Dedifferentiated amniotic fluid mesenchymal stem cell (primary cell): ENCODE measurements at regions not wholly inside any gene's neighbourhood (a gene's known extent, or its start where the extent isn't known, plus 50 kb on each side); places are given as distances from the start of the nearest gene placed in this dataset.
"Not testable (repeated sequence)": the region's sequence is repeated elsewhere in the genome, so short reads cannot be mapped to it uniquely, and the experiment has no call there.

Source experiments
- DNase-seq: peaks from one replicate; pipeline ENCODE4 v3.0.0-alpha.2; 2016; ENCODE audit errors: extremely low spot score

DNA sequence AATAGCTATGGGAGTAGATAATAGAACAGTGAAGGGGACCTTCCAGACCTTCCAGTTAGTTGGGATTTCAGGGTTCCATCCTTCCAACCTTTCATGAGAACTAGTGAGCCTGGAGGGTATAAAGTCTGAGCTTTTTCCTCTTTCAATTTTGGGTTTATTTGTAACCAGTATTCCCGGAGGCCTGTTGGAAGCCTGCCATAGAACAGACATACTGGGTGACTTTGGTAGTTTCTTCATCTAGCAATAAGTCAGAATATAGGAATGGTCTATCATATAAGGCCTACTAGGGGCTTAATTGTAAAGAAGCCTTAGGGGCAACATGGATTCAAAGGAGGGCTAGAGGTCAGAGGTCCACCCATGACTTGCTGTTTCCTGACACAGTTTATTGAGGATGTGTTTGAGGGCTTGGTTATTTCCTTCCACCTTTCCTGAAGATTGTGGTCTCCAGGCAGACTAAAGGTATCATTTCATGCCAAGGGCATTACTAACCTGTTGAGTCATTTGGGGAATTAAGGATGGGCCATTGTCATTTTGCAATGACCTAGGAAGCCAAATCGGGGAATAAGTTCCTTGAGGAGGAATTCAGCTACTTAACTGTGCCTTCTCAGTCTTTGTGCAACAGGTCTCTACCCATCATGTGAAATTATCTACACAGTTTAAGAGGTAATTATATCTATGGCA is 410.3 kb downstream of the SLC6A15 start:
- DNase-seq = no peak

DNA sequence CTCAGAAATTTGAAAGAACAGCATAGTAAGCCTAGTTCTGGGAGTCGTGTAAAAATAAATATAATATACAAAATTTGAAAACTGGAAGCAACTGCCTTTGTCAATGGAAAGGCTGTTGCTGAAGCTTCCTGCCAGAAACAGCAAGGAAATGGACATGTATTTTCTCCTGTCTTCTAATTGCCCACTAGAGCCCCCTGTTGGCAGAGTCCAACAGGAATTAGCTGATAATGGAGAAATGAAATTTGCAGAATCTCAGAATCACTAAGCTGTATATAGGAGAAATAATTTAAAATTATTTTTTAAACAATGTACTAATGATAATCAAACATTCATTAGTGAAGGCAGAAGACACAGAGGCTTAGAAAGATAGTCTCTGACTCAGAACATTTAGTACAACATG is 414.8 kb downstream of the SLC6A15 start:
- DNase-seq = peak; percentile 26

DNA sequence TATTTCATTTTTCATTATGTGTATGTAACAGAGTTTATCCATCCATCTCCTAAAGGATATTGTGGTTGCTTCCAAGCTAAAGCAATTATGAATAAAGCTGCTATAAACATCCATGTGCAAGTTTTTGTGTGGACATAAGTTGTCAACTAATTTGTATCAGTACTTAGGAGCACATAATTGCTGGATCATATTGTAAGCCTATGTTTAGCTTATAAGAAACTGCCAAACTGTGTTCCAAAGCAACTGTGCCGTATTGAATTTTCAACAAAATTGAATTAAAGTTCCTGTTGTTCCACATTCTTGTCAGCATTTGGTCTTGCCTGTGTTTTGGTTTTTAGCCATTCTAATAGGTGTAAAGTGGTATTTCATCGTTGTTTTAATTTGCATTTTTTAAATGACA is 416.9 kb downstream of the SLC6A15 start:
- no peak for DNase-seq

DNA sequence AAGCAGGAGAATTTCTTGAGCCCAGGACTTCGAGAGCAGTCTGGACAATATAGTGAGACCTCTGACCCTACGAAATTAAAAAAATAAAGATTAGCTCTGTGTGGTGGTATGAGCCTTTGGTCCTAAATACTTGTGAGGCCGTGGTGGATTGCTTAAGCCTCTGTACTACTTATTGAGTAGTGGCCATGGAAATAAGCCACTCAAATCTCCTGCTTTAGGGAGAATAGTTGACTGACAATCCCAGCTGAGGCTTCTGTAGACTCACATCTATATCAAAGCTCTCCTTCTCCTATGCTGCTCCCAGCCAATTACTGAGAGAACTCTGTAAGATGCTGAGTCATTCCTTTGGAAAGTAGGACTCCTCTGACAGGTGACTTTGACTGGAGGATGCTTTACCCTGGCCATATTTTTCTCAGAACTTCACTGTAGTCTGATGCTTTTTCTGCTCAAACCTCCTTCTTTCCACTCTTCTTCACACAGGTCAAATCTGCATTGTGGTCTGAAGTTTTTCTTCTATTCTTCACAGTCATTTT is 420.2 kb downstream of the SLC6A15 start:
- DNase-seq = no peak

DNA sequence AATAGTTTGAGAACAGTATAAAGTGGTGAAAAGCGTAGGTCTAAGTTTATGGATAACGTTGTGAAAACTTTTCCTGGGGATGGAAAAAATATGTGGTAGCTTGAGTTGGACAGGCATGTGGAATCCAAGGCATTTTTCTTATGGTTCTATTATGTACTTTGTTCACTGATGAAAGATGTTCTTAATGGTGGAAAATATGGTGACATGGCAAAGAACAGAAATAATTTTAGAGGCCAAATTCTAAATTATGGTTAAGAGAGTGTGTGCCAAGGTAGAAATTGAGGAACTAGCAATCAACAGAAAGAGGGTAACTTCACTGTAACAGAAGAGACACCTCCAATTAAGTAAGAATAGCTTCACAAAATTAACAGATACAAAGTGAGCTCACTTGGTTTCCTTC is 427.8 kb downstream of the SLC6A15 start:
- no peak for DNase-seq

DNA sequence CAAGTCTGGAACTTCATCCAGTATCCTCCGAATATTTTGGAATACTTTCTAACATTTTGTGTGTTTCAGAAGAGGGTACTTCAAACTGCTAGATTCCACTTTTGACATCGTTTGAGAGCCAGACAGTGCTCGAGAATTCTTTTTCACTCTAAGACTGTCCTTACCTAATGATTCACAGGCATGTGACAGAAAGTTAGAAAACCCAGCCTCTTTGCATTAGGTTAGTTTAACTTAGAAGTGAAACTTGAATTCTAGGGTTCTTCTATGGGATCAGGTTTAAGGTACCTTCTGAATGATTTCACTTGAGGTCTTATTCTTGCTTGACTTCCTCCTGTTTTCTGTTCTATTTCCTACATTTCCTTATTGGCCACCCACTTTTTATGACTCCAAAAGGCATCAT is 431.8 kb downstream of the SLC6A15 start:
- DNase-seq = no peak

DNA sequence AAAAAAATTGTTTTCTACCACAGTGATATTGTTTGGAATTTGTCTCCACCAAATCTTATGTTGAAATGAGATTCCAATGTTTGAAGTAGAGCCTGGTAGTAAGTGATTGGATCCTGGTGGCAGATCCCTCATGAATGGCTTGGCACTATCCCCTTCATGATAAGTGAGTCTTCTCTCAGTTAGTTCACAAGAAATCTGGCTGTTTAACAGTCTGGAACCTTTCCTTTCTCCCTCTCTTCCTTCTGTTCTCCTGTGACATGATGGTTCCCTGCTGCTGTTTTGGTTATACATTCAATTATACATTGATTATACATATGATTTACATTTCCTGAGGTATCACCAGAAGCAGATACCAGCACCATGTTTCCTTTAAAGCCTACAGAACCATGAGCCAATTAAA is 442.2 kb downstream of the SLC6A15 start:
- no peak for DNase-seq

DNA sequence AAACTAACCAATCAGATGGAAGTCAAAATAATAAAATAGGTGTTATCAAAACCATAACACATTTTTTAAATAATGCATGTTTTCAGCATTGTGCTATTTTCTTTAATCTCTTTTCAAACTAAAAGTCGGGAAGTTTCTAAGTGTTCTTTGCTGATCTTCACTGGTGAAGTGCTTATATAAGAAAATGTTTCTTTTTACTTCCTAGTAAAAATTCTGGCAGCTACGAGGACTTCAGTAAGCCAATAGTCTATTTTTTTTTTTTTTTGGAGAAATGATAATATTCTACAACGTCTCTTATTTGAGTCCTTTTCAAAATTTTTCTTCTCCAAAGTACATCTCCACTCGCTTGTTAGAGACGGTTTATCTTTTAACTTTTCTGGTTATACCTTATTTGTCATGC is 448.0 kb downstream of the SLC6A15 start:
- no peak for DNase-seq

DNA sequence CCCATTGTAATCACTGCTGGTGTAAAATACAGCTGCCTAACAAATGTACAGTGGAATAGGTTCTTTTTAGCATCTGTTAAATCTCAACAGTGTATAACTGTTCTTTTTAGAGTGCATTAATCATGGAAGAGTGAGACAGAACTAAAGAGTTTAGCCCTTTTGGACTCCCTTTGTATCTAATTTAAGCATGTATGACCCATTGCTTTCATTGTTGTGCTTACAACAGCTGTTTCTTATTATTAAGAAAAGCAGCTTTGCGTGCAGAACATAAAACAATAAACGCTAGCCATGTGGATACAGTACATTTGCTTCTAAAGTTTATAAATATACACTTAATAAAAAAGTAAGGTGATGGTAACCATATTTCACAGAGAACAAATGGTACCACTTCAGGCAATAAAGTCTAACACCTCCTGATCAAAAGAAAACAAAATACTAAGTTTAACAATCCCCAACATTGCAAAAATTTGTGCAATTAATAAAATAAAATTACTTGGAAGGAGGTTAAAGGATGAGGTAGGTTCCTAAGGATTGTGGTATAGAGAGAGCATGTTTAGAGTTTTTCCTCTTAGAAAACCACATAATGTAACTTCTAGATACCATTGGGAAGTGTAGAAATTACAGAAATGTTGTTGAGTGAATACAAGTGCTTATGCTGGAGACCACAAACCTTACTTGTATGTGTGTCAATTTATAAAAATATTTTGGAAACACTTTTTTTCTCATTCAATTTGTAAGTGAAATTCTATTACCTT is 448.7 kb downstream of the SLC6A15 start:
- DNase-seq = peak; percentile 35

DNA sequence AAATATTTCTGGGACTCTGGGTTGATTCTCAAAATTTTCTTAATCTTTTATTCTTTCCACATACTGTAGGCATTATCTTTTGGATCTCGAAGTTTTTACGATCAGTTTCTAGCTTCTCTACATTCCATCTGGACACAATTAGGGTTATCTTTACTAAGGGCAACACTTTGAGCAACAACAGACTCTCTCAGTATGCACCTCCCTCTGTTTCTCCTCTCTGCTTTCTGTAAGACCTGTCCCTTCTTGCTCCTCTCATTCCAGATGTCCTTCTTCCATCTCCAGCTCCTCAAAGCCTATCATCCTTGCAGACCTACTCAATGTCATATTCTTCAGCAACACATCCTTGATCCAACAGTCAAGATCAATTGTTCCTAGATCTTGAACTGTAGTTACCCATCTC is 457.0 kb downstream of the SLC6A15 start:
- DNase-seq = no peak

DNA sequence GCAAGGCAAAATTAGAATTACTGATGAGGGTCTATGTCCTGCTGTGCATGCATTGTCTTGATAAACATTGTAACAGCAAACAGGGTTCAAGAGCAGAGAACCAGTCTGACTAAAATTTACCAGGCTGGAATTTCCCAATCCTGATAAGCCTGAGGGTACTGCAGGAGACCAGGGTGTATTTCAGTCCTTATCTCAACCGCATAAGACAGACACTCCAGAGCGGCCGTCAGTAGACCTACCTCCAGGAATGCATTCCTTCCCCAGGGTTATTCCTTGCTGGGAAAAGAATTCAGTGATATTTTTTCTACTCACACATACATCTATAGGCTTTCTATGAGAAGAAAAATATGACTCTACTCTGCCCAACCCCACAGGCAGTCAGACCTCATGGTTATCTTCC is 466.1 kb downstream of the SLC6A15 start:
- not testable (repeated sequence) for DNase-seq

DNA sequence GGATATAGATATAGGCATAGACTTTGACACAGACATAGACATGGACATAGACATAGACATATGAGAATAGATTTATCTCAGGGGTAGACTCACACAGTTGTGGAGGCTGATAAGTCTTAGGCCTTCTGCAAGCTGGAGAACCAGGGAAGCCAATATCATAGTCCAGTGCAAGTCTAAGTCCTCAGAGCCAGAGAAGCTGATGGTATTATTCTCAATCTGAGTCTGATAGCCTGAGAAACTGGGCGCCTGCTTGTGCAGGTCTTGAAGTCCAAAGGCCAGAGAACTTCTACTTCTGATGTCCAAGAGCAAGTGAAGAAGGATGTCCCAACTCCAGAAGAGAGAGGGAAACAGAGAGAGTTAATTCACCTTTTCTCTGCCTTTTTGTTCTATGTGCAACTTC is 476.5 kb downstream of the SLC6A15 start:
- DNase-seq = no peak

DNA sequence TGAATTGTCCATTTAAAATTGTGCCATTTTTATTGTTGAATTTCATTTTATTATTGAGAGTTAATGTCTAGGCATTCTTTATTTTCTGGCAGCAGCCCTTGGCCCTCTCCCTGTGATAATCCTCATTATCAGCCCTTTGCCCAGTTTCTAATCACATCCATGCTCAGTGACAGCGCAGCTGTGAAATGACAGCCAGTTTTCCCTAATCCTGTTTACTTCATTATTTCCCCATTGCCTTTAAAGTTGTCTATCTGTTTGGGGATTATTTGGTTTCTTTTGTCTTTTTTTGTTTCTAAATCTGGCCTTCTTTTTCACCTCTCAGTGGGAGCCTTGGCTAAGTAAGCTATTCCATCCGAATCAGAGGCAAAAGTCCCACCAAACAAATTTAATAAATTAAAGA is 476.9 kb downstream of the SLC6A15 start:
- DNase-seq = no peak

DNA sequence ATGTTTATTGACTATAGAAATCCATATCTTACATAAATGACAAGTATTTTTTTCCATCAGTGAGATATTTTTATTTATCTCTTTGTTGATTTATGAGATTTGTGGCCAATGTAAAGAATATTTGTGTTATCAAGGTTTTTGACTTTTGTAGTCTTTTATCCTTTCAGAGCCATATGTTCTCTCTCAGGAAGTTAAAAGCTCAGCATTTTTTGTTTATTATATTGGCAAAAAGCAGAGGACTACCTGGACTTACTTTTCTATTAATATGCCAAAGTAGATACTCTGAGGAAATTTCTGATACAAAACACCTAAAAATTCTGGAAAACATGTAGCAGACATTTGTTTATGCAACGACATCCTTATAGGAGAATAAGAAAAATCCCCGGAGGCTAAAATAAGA is 490.3 kb downstream of the SLC6A15 start:
- DNase-seq = no peak

DNA sequence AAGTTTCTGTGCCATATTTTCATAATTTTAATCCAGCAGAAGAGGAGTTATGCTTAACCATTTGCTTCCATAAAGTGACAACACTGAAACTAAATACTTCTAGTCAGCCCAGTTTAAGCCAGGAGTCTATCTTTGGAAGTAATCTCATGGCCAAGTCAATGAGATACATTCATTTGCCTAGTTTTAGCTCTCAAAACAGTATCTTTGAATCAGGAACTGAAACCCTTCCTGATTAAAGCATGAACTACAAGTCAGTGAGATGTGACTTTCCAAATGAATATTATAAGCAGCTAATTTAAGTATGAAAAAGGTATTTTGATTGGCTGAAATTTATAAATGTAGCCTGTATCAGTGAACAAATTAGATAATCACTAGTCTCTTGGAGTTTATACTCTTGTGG is 491.5 kb downstream of the SLC6A15 start:
- DNase-seq = no peak

DNA sequence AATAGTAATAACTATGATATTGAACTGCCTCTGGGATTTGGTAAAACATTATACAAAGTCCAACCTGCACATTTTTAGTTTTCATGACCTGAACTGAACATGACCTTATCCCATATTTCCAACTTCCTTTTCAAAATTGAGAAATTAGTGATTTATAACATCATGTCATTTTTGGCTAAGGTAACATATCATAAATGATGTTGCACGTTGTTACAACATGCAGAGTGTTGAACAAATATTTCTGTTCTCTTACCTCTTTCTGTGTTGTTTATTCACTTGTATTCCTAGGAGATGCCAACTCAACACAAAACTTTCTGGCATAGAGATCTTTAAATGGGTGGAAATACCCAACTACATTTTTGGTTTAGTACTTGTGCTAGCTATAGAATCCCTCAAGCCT is 496.0 kb downstream of the SLC6A15 start:
- DNase-seq = peak; percentile 31

DNA sequence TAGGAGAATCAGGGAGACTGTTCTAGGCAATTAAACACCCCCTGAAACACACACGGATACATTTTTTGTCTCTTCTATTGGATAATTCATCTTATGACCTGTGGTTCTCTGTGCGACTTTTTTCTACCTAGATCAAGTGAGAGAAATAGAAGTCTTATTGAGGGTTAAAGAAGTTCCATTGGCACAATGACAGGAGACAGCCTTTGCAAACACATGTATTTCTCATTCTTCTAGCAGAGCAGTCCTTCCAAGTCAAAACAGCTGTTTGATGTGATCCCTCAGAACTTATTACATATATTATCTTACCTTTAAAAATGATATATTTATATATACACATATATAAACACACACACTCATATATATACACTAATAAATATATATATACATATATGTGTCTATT is 496.7 kb downstream of the SLC6A15 start:
- no peak for DNase-seq

DNA sequence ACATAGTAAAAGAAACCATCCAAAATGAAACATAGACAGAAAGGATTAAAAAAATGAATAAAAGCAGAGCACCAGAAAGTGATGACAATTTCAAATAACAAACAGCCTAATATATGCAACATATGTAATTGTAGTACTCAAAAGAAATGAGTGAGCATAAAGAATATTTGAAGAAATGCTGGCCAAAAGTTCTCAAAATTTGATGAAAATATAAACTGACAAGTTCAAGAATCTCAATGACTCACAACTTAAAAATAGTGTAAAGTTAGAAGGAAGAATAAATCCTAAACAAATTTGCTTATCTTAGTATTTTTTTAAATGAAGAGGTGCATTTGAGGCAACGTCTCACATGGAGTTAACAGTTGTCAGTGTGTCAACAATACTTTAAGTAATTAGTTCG is 498.9 kb downstream of the SLC6A15 start:
- peak; percentile 65 for DNase-seq

DNA sequence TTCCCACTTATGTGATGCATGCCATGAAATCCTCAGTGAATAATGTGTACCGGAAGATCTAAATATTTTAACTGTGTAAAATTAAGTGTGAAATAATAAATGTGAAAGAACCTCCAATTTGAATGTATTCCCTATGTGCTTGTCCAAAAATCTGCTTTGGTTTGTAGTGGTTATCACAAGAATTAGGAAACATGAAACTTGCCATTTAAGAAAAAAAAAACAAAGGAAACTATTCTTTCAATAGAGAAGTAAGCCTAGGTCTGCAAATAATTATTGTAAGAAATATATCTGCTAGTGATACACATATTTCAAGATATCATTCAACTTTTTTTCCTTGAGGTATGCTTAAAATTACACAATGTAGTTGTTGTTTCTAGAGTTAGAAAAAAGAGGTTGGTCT is 500.4 kb downstream of the SLC6A15 start:
- DNase-seq = peak; percentile 21

DNA sequence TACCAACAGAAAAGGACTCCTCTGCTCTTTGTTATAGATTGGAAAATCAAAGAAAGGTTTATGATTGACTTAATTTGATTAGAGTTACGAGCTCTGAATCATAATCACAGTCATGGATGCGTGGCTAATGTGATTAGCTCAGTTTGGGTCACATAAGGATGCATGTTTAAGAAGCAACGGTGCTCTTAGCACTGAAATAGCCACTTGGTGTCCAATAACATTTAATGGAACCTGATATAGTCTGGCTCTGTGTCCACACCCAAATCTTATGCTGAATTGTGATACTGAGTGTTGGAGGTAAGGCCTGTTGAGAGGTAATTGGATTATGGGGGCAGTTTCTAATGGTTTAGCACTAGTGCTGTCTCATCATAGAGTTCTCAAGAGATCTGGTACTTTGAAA is 501.6 kb downstream of the SLC6A15 start:
- DNase-seq = peak; percentile 25

DNA sequence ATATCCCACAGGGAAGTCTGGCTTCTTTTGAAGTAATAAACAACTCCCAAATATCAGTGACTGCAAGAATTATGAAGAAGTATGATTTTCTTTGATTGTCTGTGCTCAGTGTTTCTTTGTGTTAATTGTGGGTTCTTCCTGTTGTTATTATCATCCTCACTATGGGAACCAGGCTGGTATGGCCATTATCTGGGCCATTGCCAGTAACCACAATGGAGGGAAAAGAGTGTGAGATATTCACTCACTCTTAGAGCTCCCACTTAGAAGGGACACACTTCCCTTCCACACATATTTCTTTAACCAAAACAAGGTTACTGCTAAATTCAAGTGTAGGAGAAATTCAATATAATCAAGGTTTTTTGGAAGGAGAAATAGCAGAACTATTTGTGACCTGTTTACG is 503.7 kb downstream of the SLC6A15 start:
- DNase-seq = no peak

DNA sequence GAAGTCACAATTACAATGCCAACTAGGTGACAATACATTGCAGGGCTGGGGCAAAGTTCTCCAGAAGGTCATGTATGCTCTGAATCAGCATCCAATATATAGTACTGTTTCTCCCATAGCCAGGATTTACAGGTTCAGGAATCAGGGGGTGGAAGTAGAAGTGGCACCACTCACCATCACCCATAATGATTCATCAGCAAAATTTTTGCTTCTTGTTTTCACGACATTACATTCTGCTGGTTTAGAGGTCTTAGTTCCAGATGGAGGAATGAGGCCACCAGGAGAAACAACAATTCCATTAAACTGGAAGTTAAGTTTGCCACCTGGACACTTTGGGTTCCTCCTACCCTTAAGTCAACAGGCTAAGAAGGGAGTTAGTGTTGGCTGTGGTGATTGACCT is 505.9 kb downstream of the SLC6A15 start:
- DNase-seq = not testable (repeated sequence)

DNA sequence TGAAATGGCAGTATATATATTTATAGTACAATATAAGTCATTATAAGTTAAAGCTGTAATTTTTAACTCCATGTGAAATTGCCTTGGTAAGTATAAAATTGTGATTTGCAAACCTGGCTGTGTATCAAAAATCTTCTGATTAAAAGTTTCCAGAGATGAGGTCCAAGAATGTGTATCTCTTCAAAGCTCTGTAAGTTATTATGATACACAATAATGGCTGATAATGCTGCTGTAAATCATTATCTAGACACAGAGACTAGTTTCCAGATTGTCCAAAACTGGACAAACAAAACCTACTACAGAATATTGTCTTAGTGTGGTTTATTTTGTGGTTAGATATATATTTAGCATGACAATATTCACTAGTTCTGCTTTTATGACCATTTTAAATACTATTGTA is 514.8 kb downstream of the SLC6A15 start:
- DNase-seq = no peak
